NK-92 treated with Interleukin-12 subunit alpha and Interleukin-12 subunit beta, amount 100 ng/mL, for 24 hours (cell line): ENCODE measurements at regions not wholly inside any gene's neighbourhood (a gene's known extent, or its start where the extent isn't known, plus 50 kb on each side); places are given as distances from the start of the nearest gene placed in this dataset.

Experiments used
- DNase-seq: peaks from one replicate; lab custom pipeline; 2025; lab: John Stamatoyannopoulos, UW

- DNase-seq: no peak
Measured at GRCh38 chr1:30329802-30330557, 393.4 kb downstream of the MATN1 start.

GRCh38 chr1:30329263-30329753 is 394.1 kb downstream of the MATN1 start:
- DNase-seq: no peak

GRCh38 chr1:30328401-30329262 is 394.8 kb downstream of the MATN1 start:
- DNase-seq: no peak

GRCh38 chr1:30328100-30328370 is 395.4 kb downstream of the MATN1 start:
- no peak for DNase-seq

GRCh38 chr1:30327370-30328099 is 395.9 kb downstream of the MATN1 start:
- DNase-seq: no peak

- no peak for DNase-seq
Measured at GRCh38 chr1:30325999-30326398, 397.4 kb downstream of the MATN1 start.

- DNase-seq: no peak
Measured at GRCh38 chr1:30325085-30325935, 398.1 kb downstream of the MATN1 start.

- no peak for DNase-seq
Measured at GRCh38 chr1:30324251-30325084, 398.9 kb downstream of the MATN1 start.

- no peak for DNase-seq
Measured at GRCh38 chr1:30323841-30324240, 399.5 kb downstream of the MATN1 start.

GRCh38 chr1:30323352-30323751 is 400.0 kb downstream of the MATN1 start:
- no peak for DNase-seq

GRCh38 chr1:30322859-30323257 is 400.5 kb downstream of the MATN1 start:
- DNase-seq: no peak

- no peak for DNase-seq
Measured at GRCh38 chr1:30321996-30322858, 401.2 kb downstream of the MATN1 start.

GRCh38 chr1:30321246-30321910 is 402.0 kb downstream of the MATN1 start:
- DNase-seq: no peak

GRCh38 chr1:30320581-30320890 is 402.8 kb downstream of the MATN1 start:
- no peak for DNase-seq

GRCh38 chr1:30319765-30320580 is 403.4 kb downstream of the MATN1 start:
- no peak for DNase-seq

GRCh38 chr1:30318864-30319718 is 404.3 kb downstream of the MATN1 start:
- DNase-seq: no peak

GRCh38 chr1:30318413-30318812 is 405.0 kb downstream of the MATN1 start:
- DNase-seq: no peak

GRCh38 chr1:30317921-30318320 is 405.5 kb downstream of the MATN1 start:
- no peak for DNase-seq
